WTC11 (cell line): ENCODE measurements at regions not wholly inside any gene's neighbourhood (a gene's known extent, or its start where the extent isn't known, plus 50 kb on each side); places are given as distances from the start of the nearest gene placed in this dataset.

Experiments used
- ATAC-seq: fragments of 200-7000 bp; cut with Tn5 transposase; 2 replicates; pipeline ENCODE4 v1.10.0; 2021; ENCODE audit warnings: mild to moderate bottlenecking, moderate library complexity
- CTCF ChIA-PET: fragments of 300-600 bp; sonication (Branson Sonifier 250); formaldehyde crosslinking; loops from one replicate; lab custom pipeline; 2021; ENCODE audit warnings: antibody characterized with exemption; lab: Charles Lee
- POLR2A ChIA-PET: fragments of 350-600 bp; sonication (Branson Sonifier 250); formaldehyde crosslinking; loops from one replicate; lab custom pipeline; 2021; ENCODE audit warnings: antibody characterized with exemption; lab: Charles Lee
- DNase-seq: peaks from one replicate; pipeline ENCODE4 v3.0.0; 2021; ENCODE audit warnings: low spot score
- H3K27ac Mint-ChIP-seq: 2 replicates; pipeline ENCODE4 v1.8.0; 2021; ENCODE audit warnings: mixed read lengths
- H3K27me3 Mint-ChIP-seq: 2 replicates; pipeline ENCODE4 v1.8.0; 2021; ENCODE audit warnings: low read depth, mild to moderate bottlenecking, moderate library complexity, mixed read lengths
- H3K36me3 Mint-ChIP-seq: 2 replicates; pipeline ENCODE4 v1.8.0; 2021; ENCODE audit warnings: mixed read lengths
- H3K4me1 Mint-ChIP-seq: 2 replicates; pipeline ENCODE4 v1.8.0; 2022; ENCODE audit warnings: mixed read lengths
- H3K4me3 Mint-ChIP-seq: 2 replicates; pipeline ENCODE4 v1.8.0; 2021; ENCODE audit warnings: mild to moderate bottlenecking, moderate library complexity, mixed read lengths
- H3K9me3 Mint-ChIP-seq: 2 replicates; pipeline ENCODE4 v1.8.0; 2021; ENCODE audit warnings: mixed read lengths
- AR ChIP-seq: fragments of 250-450 bp; sonication (Bioruptor Pico); IDR thresholded peaks from 2 replicates; pipeline ENCODE4 v1.9.0; 2021; ENCODE audit warnings: mild to moderate bottlenecking
- ATF6 ChIP-seq: sonication (generic); formaldehyde crosslinking; IDR thresholded peaks from 2 replicates; pipeline ENCODE4 v1.8.1; 2023; ENCODE audit warnings: mild to moderate bottlenecking, missing genetic modification reagents
- CBFB ChIP-seq: sonication (generic); formaldehyde crosslinking; IDR thresholded peaks from 2 replicates; pipeline ENCODE4 v1.8.1; 2022; ENCODE audit warnings: mild to moderate bottlenecking, low read depth, missing genetic modification reagents
- E2F5 ChIP-seq: sonication (generic); formaldehyde crosslinking; IDR thresholded peaks from 2 replicates; pipeline ENCODE4 v1.8.1; 2022; ENCODE audit warnings: mild to moderate bottlenecking, moderate library complexity, missing genetic modification reagents
- GABPB1 ChIP-seq: sonication (generic); formaldehyde crosslinking; IDR thresholded peaks from 2 replicates; pipeline ENCODE4 v1.8.1; 2023; ENCODE audit warnings: mild to moderate bottlenecking, missing genetic modification reagents
- JUN ChIP-seq: sonication (generic); formaldehyde crosslinking; IDR thresholded peaks from 2 replicates; pipeline ENCODE4 v1.8.0; 2023; ENCODE audit warnings: mild to moderate bottlenecking, missing genetic modification reagents
- KAT7 ChIP-seq: sonication (generic); formaldehyde crosslinking; IDR thresholded peaks from 2 replicates; pipeline ENCODE4 v1.8.1; 2023; ENCODE audit warnings: missing genetic modification reagents, mild to moderate bottlenecking, borderline replicate concordance
- NR1H2 ChIP-seq: sonication (generic); formaldehyde crosslinking; IDR thresholded peaks from 2 replicates; pipeline ENCODE4 v1.9.0; 2021; ENCODE audit warnings: mild to moderate bottlenecking, moderate library complexity, missing genetic modification reagents
- NR3C1 ChIP-seq: sonication (generic); formaldehyde crosslinking; conservative IDR thresholded peaks from 2 replicates; pipeline ENCODE4 v1.8.1; 2023; ENCODE audit warnings: low read depth, mild to moderate bottlenecking, missing genetic modification reagents
- TCF7 ChIP-seq: sonication (generic); formaldehyde crosslinking; IDR thresholded peaks from 2 replicates; pipeline ENCODE4 v1.8.0; 2022; ENCODE audit warnings: mild to moderate bottlenecking, low read depth, missing genetic modification reagents, moderate library complexity
- ZNF121 ChIP-seq: sonication (generic); formaldehyde crosslinking; IDR thresholded peaks from 2 replicates; pipeline ENCODE4 v1.8.0; 2023; ENCODE audit warnings: missing genetic modification reagents
- ZNF396 ChIP-seq: fragments of 250-450 bp; sonication (Bioruptor Pico); IDR thresholded peaks from 2 replicates; pipeline ENCODE4 v1.8.0; 2021; ENCODE audit warnings: mild to moderate bottlenecking, moderate library complexity, borderline replicate concordance
- TF ChIP-seq, protein P1 (sequence below): sonication (generic); formaldehyde crosslinking; IDR thresholded peaks from 2 replicates; pipeline ENCODE4 v1.8.0; 2023; ENCODE audit warnings: mild to moderate bottlenecking, missing genetic modification reagents
- TF ChIP-seq, protein P2 (sequence below): sonication (generic); formaldehyde crosslinking; IDR thresholded peaks from 2 replicates; pipeline ENCODE4 v1.8.1; 2022; ENCODE audit warnings: low read depth, missing genetic modification reagents, borderline replicate concordance
- TF ChIP-seq, protein P3 (sequence below): fragments of 250-450 bp; sonication (Bioruptor Pico); IDR thresholded peaks from 2 replicates; pipeline ENCODE4 v1.9.0; 2021; ENCODE audit warnings: mild to moderate bottlenecking, borderline replicate concordance
- TF ChIP-seq, protein P4 (sequence below): fragments of 250-450 bp; sonication (Bioruptor Pico); IDR thresholded peaks from 2 replicates; pipeline ENCODE4 v1.9.0; 2021; ENCODE audit warnings: mild to moderate bottlenecking
- TF ChIP-seq, protein P5 (sequence below): sonication (generic); formaldehyde crosslinking; IDR thresholded peaks from 2 replicates; pipeline ENCODE4 v1.8.1; 2022; ENCODE audit warnings: low read depth, mild to moderate bottlenecking, moderate library complexity, missing genetic modification reagents, borderline replicate concordance

DNA sequence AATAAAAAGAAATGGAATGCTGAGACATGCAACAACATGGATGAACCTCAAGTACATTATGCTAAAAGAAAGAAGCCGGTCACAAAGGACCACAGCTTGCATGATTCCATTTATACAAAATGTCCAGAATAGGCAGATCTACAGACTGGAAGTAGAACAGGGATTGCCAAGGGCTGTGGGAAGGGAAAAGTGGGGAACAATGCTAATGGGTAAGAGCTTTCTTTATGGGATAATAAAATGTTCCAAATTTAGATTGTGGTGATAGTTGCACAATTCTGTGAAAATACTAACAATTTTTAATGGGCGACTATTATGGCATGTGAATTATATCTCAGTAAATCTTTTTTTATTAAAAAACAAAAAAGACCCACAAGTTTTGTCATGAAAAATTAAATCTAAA is 106.2 kb downstream of the TMCO5A start:
- CTCF ChIA-PET, result no interaction called here
- H3K36me3 Mint-ChIP-seq, result no peaks in the 10 kb centered on the region
- ATAC-seq, result no peak

DNA sequence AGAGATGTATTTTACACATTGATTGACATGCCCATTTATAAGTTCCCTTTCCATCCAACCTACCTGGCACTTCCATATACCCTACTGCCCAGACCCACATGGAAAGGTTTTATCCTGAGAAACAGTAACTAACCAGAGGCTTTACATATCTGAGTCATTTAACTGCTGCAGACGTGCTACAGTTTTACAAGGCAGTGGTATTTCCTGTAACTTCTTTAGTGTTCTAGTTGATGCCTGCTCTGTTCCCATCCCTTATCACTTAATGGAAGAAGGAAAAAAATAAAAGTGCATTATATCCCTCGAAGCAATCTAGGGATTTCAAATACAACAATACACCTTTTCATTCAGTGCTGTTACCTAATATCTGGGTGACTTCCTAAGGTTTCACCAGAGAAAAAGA is 107.1 kb downstream of the TMCO5A start:
- H3K4me3 Mint-ChIP-seq, result no peak overlapping the region
- CTCF ChIA-PET, result no interaction called here
- no peak for TF ChIP-seq ZNF121 (CRISPR knock-in tag)
- TF ChIP-seq NR1H2 (CRISPR knock-in tag), result no peak
- no peak for TF ChIP-seq ATF6 (CRISPR knock-in tag)
- no peak for TF ChIP-seq GABPB1
- TF ChIP-seq E2F5 (CRISPR knock-in tag), result no peak
- TF ChIP-seq, protein P1, sequence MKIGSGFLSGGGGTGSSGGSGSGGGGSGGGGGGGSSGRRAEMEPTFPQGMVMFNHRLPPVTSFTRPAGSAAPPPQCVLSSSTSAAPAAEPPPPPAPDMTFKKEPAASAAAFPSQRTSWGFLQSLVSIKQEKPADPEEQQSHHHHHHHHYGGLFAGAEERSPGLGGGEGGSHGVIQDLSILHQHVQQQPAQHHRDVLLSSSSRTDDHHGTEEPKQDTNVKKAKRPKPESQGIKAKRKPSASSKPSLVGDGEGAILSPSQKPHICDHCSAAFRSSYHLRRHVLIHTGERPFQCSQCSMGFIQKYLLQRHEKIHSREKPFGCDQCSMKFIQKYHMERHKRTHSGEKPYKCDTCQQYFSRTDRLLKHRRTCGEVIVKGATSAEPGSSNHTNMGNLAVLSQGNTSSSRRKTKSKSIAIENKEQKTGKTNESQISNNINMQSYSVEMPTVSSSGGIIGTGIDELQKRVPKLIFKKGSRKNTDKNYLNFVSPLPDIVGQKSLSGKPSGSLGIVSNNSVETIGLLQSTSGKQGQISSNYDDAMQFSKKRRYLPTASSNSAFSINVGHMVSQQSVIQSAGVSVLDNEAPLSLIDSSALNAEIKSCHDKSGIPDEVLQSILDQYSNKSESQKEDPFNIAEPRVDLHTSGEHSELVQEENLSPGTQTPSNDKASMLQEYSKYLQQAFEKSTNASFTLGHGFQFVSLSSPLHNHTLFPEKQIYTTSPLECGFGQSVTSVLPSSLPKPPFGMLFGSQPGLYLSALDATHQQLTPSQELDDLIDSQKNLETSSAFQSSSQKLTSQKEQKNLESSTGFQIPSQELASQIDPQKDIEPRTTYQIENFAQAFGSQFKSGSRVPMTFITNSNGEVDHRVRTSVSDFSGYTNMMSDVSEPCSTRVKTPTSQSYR (CRISPR knock-in tag), result no peak
- TF ChIP-seq, protein P2, sequence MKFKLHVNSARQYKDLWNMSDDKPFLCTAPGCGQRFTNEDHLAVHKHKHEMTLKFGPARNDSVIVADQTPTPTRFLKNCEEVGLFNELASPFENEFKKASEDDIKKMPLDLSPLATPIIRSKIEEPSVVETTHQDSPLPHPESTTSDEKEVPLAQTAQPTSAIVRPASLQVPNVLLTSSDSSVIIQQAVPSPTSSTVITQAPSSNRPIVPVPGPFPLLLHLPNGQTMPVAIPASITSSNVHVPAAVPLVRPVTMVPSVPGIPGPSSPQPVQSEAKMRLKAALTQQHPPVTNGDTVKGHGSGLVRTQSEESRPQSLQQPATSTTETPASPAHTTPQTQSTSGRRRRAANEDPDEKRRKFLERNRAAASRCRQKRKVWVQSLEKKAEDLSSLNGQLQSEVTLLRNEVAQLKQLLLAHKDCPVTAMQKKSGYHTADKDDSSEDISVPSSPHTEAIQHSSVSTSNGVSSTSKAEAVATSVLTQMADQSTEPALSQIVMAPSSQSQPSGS (CRISPR knock-in tag), result no peak
- TF ChIP-seq, protein P3, sequence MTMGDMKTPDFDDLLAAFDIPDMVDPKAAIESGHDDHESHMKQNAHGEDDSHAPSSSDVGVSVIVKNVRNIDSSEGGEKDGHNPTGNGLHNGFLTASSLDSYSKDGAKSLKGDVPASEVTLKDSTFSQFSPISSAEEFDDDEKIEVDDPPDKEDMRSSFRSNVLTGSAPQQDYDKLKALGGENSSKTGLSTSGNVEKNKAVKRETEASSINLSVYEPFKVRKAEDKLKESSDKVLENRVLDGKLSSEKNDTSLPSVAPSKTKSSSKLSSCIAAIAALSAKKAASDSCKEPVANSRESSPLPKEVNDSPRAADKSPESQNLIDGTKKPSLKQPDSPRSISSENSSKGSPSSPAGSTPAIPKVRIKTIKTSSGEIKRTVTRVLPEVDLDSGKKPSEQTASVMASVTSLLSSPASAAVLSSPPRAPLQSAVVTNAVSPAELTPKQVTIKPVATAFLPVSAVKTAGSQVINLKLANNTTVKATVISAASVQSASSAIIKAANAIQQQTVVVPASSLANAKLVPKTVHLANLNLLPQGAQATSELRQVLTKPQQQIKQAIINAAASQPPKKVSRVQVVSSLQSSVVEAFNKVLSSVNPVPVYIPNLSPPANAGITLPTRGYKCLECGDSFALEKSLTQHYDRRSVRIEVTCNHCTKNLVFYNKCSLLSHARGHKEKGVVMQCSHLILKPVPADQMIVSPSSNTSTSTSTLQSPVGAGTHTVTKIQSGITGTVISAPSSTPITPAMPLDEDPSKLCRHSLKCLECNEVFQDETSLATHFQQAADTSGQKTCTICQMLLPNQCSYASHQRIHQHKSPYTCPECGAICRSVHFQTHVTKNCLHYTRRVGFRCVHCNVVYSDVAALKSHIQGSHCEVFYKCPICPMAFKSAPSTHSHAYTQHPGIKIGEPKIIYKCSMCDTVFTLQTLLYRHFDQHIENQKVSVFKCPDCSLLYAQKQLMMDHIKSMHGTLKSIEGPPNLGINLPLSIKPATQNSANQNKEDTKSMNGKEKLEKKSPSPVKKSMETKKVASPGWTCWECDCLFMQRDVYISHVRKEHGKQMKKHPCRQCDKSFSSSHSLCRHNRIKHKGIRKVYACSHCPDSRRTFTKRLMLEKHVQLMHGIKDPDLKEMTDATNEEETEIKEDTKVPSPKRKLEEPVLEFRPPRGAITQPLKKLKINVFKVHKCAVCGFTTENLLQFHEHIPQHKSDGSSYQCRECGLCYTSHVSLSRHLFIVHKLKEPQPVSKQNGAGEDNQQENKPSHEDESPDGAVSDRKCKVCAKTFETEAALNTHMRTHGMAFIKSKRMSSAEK (CRISPR knock-in tag), result no peak
- TF ChIP-seq JUN (CRISPR knock-in tag), result no peak
- TF ChIP-seq, protein P4, sequence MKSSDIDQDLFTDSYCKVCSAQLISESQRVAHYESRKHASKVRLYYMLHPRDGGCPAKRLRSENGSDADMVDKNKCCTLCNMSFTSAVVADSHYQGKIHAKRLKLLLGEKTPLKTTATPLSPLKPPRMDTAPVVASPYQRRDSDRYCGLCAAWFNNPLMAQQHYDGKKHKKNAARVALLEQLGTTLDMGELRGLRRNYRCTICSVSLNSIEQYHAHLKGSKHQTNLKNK, result no peak
- TF ChIP-seq KAT7 (CRISPR knock-in tag), result no peak
- no peak for TF ChIP-seq ZNF396 (CRISPR knock-in tag)
- TF ChIP-seq AR (CRISPR knock-in tag), result no peak
- TF ChIP-seq CBFB (CRISPR knock-in tag), result no peak
- TF ChIP-seq NR3C1 (CRISPR knock-in tag), result no peak
- TF ChIP-seq, all 79 proteins: peak for 0
- peaks cover 21% of the 10 kb centered on the region for H3K4me1 Mint-ChIP-seq
- POLR2A ChIA-PET, result interaction anchor here (0.7 kb wide), 1 partner anchor 13 kb away, joined by 3 read pairs; no protein-coding TSS in a partner anchor
- H3K9me3 Mint-ChIP-seq, result no peaks in the 10 kb centered on the region
- no peaks in the 10 kb centered on the region for H3K36me3 Mint-ChIP-seq
- ATAC-seq (no peak), DNase-seq (no peak)
- H3K27me3 Mint-ChIP-seq, result no peaks in the 10 kb centered on the region; the same call in 1 of the 2 replicates
- no peak overlapping the region for H3K27ac Mint-ChIP-seq

More for the DNA sequence above, 106.2 kb downstream of the TMCO5A start:
- no peaks in the 10 kb centered on the region for H3K27me3 Mint-ChIP-seq
- H3K9me3 Mint-ChIP-seq, result no peaks in the 10 kb centered on the region
- TF ChIP-seq GABPB1, result no peak
- TF ChIP-seq TCF7 (CRISPR knock-in tag), result no peak
- TF ChIP-seq, protein P5, sequence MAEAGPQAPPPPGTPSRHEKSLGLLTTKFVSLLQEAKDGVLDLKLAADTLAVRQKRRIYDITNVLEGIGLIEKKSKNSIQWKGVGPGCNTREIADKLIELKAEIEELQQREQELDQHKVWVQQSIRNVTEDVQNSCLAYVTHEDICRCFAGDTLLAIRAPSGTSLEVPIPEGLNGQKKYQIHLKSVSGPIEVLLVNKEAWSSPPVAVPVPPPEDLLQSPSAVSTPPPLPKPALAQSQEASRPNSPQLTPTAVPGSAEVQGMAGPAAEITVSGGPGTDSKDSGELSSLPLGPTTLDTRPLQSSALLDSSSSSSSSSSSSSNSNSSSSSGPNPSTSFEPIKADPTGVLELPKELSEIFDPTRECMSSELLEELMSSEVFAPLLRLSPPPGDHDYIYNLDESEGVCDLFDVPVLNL (CRISPR knock-in tag), result no peak
- H3K27ac Mint-ChIP-seq, result no peak overlapping the region
- no peak overlapping the region for H3K4me3 Mint-ChIP-seq
- POLR2A ChIA-PET, result no interaction called here
- no peak for DNase-seq
- H3K4me1 Mint-ChIP-seq, result peaks cover 21% of the 10 kb centered on the region
